PC-9 (cell line): ENCODE measurements at regions not wholly inside any gene's neighbourhood (a gene's known extent, or its start where the extent isn't known, plus 50 kb on each side); places are given as distances from the start of the nearest gene placed in this dataset.

Experiments
- BruUV-seq: library from RNA; stranded (reverse); fragments of 400-500 nt; replicated peaks from 2 replicates; lab custom pipeline; 2021; lab: Mats Ljungman, UMichigan
- CTCF ChIA-PET: fragments of 300-600 bp; sonication (Branson Sonifier 250); formaldehyde crosslinking; loops from one replicate; lab custom pipeline; 2022; ENCODE audit warnings: antibody characterized with exemption; lab: Charles Lee
- POLR2A ChIA-PET: fragments of 300-600 bp; sonication (Branson Sonifier 250); formaldehyde crosslinking; loops from one replicate; lab custom pipeline; 2022; ENCODE audit warnings: antibody characterized with exemption; ENCODE audit not compliant: unreplicated experiment; lab: Charles Lee
- DNase-seq, 2 experiments: peaks; one replicate each; pipeline versions ENCODE4 v3.0.0 to v3.0.0-alpha.2; 2015 to 2022; ENCODE audit warnings: mixed read lengths in 1 of 2
- H2AFZ ChIP-seq: fragments of 200-600 bp; sonication (generic); 2 replicates; pipeline ENCODE4 v1.8.1; 2017; ENCODE audit warnings: antibody characterized with exemption
- H3F3A ChIP-seq: fragments of 200-600 bp; sonication (generic); 2 replicates; pipeline ENCODE4 v1.8.1; 2017; ENCODE audit warnings: antibody characterized with exemption, mild to moderate bottlenecking, low read depth; ENCODE audit not compliant: insufficient read depth
- H3K27ac ChIP-seq: fragments of 200-600 bp; sonication (generic); 2 replicates; pipeline ENCODE4 v1.6.1; 2016; ENCODE audit warnings: mixed run types
- H3K27me3 ChIP-seq: fragments of 200-600 bp; sonication (generic); 2 replicates; pipeline ENCODE4 v1.6.1; 2016; ENCODE audit warnings: low read depth, mixed run types; ENCODE audit not compliant: insufficient read depth
- H3K36me3 ChIP-seq: fragments of 200-600 bp; sonication (generic); 2 replicates; pipeline ENCODE4 v1.6.1; 2016; ENCODE audit warnings: low read depth, mixed run types
- H3K4me1 ChIP-seq: fragments of 200-600 bp; sonication (generic); replicated peaks from 2 replicates; pipeline ENCODE4 v1.6.1; 2016; ENCODE audit warnings: mixed run types; ENCODE audit not compliant: insufficient read depth
- H3K4me2 ChIP-seq: fragments of 200-600 bp; sonication (generic); 2 replicates; pipeline ENCODE4 v1.6.1; 2017; ENCODE audit warnings: mixed run types
- H3K4me3 ChIP-seq: fragments of 200-600 bp; sonication (generic); 2 replicates; pipeline ENCODE4 v1.6.1; 2016; ENCODE audit warnings: mixed run types
- H3K79me2 ChIP-seq: fragments of 200-600 bp; sonication (generic); 2 replicates; pipeline ENCODE4 v1.6.1; 2017; ENCODE audit warnings: low read depth, mixed run types
- H3K9me2 ChIP-seq: fragments of 200-600 bp; sonication (generic); 2 replicates; pipeline ENCODE4 v1.8.1; 2017; ENCODE audit warnings: mild to moderate bottlenecking; ENCODE audit not compliant: insufficient read depth
- H3K9me3 ChIP-seq: fragments of 200-600 bp; sonication (generic); 2 replicates; pipeline ENCODE4 v1.8.1; 2016; ENCODE audit warnings: low read depth; ENCODE audit not compliant: insufficient read depth
- H4K20me1 ChIP-seq: fragments of 200-600 bp; sonication (generic); 2 replicates; pipeline ENCODE4 v1.8.1; 2017; ENCODE audit not compliant: insufficient read depth
- CTCF ChIP-seq: fragments of 200-600 bp; sonication (generic); conservative IDR thresholded peaks from 2 replicates; pipeline ENCODE4 v1.6.1; 2017; ENCODE audit warnings: mixed run types, antibody characterized with exemption, mild to moderate bottlenecking, moderate library complexity
- EZH2 ChIP-seq: fragments of 200-600 bp; sonication (generic); IDR thresholded peaks from 2 replicates; pipeline ENCODE4 v1.8.0; 2017; ENCODE audit warnings: antibody characterized with exemption, low read depth
- intact Hi-C: fragments of 100-400 bp; cut with micrococcal nuclease; formaldehyde crosslinking; loops from one replicate; pipeline ENCODE4 v1.10.0; 2022; ENCODE audit not compliant: unreplicated experiment

- no peak for TF ChIP-seq EZH2
- TF ChIP-seq CTCF = no peak
- Histone ChIP-seq H3K27me3 (peaks cover 24% of the 10 kb centered on the region), H3K4me2 (no peak overlapping the region), H3K9me3 (0 out of 2 replicates have a peak, but pooled peaks cover 5% of the 10 kb centered on the region), H3K36me3 (no peaks in the 10 kb centered on the region), H2AFZ (no peak overlapping the region), H3K79me2 (no peaks in the 10 kb centered on the region), H3K4me1 (no peaks in the 10 kb centered on the region), H4K20me1 (no peaks in the 10 kb centered on the region), H3F3A (no peaks in the 10 kb centered on the region), H3K27ac (no peak overlapping the region), H3K9me2 (no peaks in the 10 kb centered on the region), H3K4me3 (no peak overlapping the region)
- ChIA-PET CTCF (no interaction called here), POLR2A (no interaction called here)
- no TSS peak for BruUV-seq
- DNase-seq = no peak
- intact Hi-C loops = no loop called here
Measured at GRCh38 chr14:105776924-105777323, 250.5 kb downstream of the TMEM121 start.

- H3K4me3 ChIP-seq = no peak overlapping the region
- H3K27ac ChIP-seq = no peak overlapping the region
- DNase-seq = no peak
- H3K9me2 ChIP-seq = no peaks in the 10 kb centered on the region
- no peaks in the 10 kb centered on the region for H3K36me3 ChIP-seq
- POLR2A ChIA-PET = no interaction called here
- TF ChIP-seq CTCF (no peak), EZH2 (no peak)
- no TSS peak for BruUV-seq
- intact Hi-C loops = no loop called here
- H3K9me3 ChIP-seq = 0 out of 2 replicates have a peak, but pooled peaks cover 5% of the 10 kb centered on the region
- H2AFZ ChIP-seq = no peak overlapping the region
- CTCF ChIA-PET = no interaction called here
- no peaks in the 10 kb centered on the region for H3K79me2 ChIP-seq
- H3F3A ChIP-seq = no peaks in the 10 kb centered on the region
- H3K27me3 ChIP-seq = no peaks in the 10 kb centered on the region
- no peaks in the 10 kb centered on the region for H3K4me1 ChIP-seq
- H3K4me2 ChIP-seq = no peak overlapping the region
- H4K20me1 ChIP-seq = no peaks in the 10 kb centered on the region; the same call in 1 of the 2 replicates
Measured at GRCh38 chr14:105783707-105784106, 257.3 kb downstream of the TMEM121 start.

- no peak overlapping the region for H3K27ac ChIP-seq
- TF ChIP-seq EZH2 (no peak), CTCF (no peak)
- H3K4me3 ChIP-seq = no peak overlapping the region
- no peaks in the 10 kb centered on the region for H3F3A ChIP-seq
- H2AFZ ChIP-seq = no peak overlapping the region
- no peaks in the 10 kb centered on the region; the same call in 1 of the 2 replicates for H3K9me2 ChIP-seq
- no peaks in the 10 kb centered on the region for H3K27me3 ChIP-seq
- DNase-seq = no peak
- intact Hi-C loops = no loop called here
- ChIA-PET CTCF (no interaction called here), POLR2A (interaction anchor here (0.6 kb wide), 1 partner anchor 20 kb away, joined by 16 read pairs; no protein-coding TSS in a partner anchor)
- H4K20me1 ChIP-seq = no peaks in the 10 kb centered on the region
- no TSS peak for BruUV-seq
- H3K79me2 ChIP-seq = no peaks in the 10 kb centered on the region
- no peaks in the 10 kb centered on the region for H3K9me3 ChIP-seq
- no peak overlapping the region for H3K4me2 ChIP-seq
- no peaks in the 10 kb centered on the region for H3K36me3 ChIP-seq
- no peaks in the 10 kb centered on the region for H3K4me1 ChIP-seq
Measured at GRCh38 chr14:105793836-105794235, 267.5 kb downstream of the TMEM121 start.
